ENCODE measurements at regions not wholly inside any gene's neighbourhood (a gene's known extent, or its start where the extent isn't known, plus 50 kb on each side); places are given as distances from the start of the nearest gene placed in this dataset.
"Not testable (repeated sequence)": the region's sequence is repeated elsewhere in the genome, so short reads cannot be mapped to it uniquely, and the experiment has no call there.

GRCh38 chr7:153657182-153657800 is 394.9 kb upstream of the DPP6 start:
- DNase-seq = no peak

GRCh38 chr7:153675131-153675530 is 377.1 kb upstream of the DPP6 start:
- no peak for DNase-seq

GRCh38 chr7:153682628-153683027 is 369.6 kb upstream of the DPP6 start:
- no peak for DNase-seq

- no peak for DNase-seq
Measured at GRCh38 chr7:153696242-153696641, 356.0 kb upstream of the DPP6 start.

GRCh38 chr7:153698046-153698445 is 354.2 kb upstream of the DPP6 start:
- no peak for DNase-seq

- DNase-seq = no peak
Measured at GRCh38 chr7:153701678-153702077, 350.5 kb upstream of the DPP6 start.

GRCh38 chr7:153723892-153724291 is 328.3 kb upstream of the DPP6 start:
- not testable (repeated sequence) for DNase-seq

- DNase-seq = not testable (repeated sequence)
Measured at GRCh38 chr7:153731504-153731903, 320.7 kb upstream of the DPP6 start.

- DNase-seq = not testable (repeated sequence)
Measured at GRCh38 chr7:153743434-153743833, 308.8 kb upstream of the DPP6 start.

GRCh38 chr7:153747969-153748368 is 304.2 kb upstream of the DPP6 start:
- DNase-seq = peak; percentile 44

GRCh38 chr7:153748885-153749284 is 303.3 kb upstream of the DPP6 start:
- DNase-seq = peak; percentile 43

- DNase-seq = not testable (repeated sequence)
Measured at GRCh38 chr7:153765869-153766268, 286.3 kb upstream of the DPP6 start.

- DNase-seq = not testable (repeated sequence)
Measured at GRCh38 chr7:153766926-153767325, 285.3 kb upstream of the DPP6 start.

GRCh38 chr7:153772966-153773365 is 279.2 kb upstream of the DPP6 start:
- DNase-seq = no peak

- not testable (repeated sequence) for DNase-seq
Measured at GRCh38 chr7:153776940-153777339, 275.3 kb upstream of the DPP6 start.

GRCh38 chr7:153797363-153797762 is 254.8 kb upstream of the DPP6 start:
- not testable (repeated sequence) for DNase-seq

- no peak for DNase-seq
Measured at GRCh38 chr7:153808117-153808516, 244.1 kb upstream of the DPP6 start.

- DNase-seq = no peak
Measured at GRCh38 chr7:153829525-153829924, 222.7 kb upstream of the DPP6 start.

GRCh38 chr7:153832160-153832559 is 220.0 kb upstream of the DPP6 start:
- no peak for DNase-seq

- DNase-seq = no peak
Measured at GRCh38 chr7:153835103-153835502, 217.1 kb upstream of the DPP6 start.

- DNase-seq = no peak
Measured at GRCh38 chr7:153835712-153836265, 216.4 kb upstream of the DPP6 start.

GRCh38 chr7:153838591-153838990 is 213.6 kb upstream of the DPP6 start:
- DNase-seq = no peak

GRCh38 chr7:153840861-153841260 is 211.3 kb upstream of the DPP6 start:
- no peak for DNase-seq

GRCh38 chr7:153847828-153848227 is 204.4 kb upstream of the DPP6 start:
- no peak for DNase-seq

- DNase-seq = no peak
Measured at GRCh38 chr7:153852261-153852660, 199.9 kb upstream of the DPP6 start.

Measured in right kidney (tissue), 1 donor.